Lung (tissue), 11 donors: ENCODE measurements at regions not wholly inside any gene's neighbourhood (a gene's known extent, or its start where the extent isn't known, plus 50 kb on each side); places are given as distances from the start of the nearest gene placed in this dataset.

ENCODE experiments used
- ATAC-seq: fragments of 200-7000 bp; cut with Tn5 transposase; one replicate; pipeline ENCODE4 v1.9.1; 2020; ENCODE audit warnings: moderate number of reproducible peaks; ENCODE audit not compliant: insufficient read depth, low FRiP score
- DNase-seq, 3 donors: peaks; one replicate each; pipeline ENCODE4 v3.0.0-alpha.2; 2013 to 2017
- H3K27ac ChIP-seq, 2 donors: one replicate each; pipeline ENCODE4 v1.5.1; 2013; ENCODE audit warnings: mild to moderate bottlenecking in 2 of 2, moderate library complexity in 2 of 2, control low read depth in 1 of 2, inconsistent platforms in 1 of 2, low read depth in 1 of 2, low read length in 1 of 2
- H3K27me3 ChIP-seq, 3 donors: one replicate each; pipeline ENCODE4 v1.5.1; 2013; ENCODE audit warnings: low read length in 2 of 3; ENCODE audit not compliant: control insufficient read depth in 3 of 3, insufficient read depth in 3 of 3
- H3K36me3 ChIP-seq, 4 donors: one replicate each; pipeline ENCODE4 v1.5.1; 2013; ENCODE audit warnings: low read length in 4 of 4, mild to moderate bottlenecking in 1 of 4, moderate library complexity in 1 of 4; ENCODE audit not compliant: control insufficient read depth in 4 of 4, insufficient read depth in 4 of 4
- H3K4me1 ChIP-seq, 5 donors: one replicate each; pipeline ENCODE4 v1.5.1; 2013; ENCODE audit warnings: low read length in 5 of 5, mild to moderate bottlenecking in 2 of 5, moderate library complexity in 1 of 5; ENCODE audit not compliant: control insufficient read depth in 5 of 5, insufficient read depth in 5 of 5
- H3K4me3 ChIP-seq: one replicate; pipeline ENCODE4 v1.5.1; 2013; ENCODE audit warnings: mild to moderate bottlenecking, control low read depth, moderate library complexity
- H3K9ac ChIP-seq, 2 donors: one replicate each; pipeline ENCODE4 v1.5.1; 2013; ENCODE audit warnings: low read length in 2 of 2, control low read depth in 1 of 2; ENCODE audit not compliant: insufficient read depth in 1 of 2
- H3K9me3 ChIP-seq, 4 donors: one replicate each; pipeline ENCODE4 v1.5.1; 2013; ENCODE audit warnings: low read length in 3 of 4, mild to moderate bottlenecking in 1 of 4, moderate library complexity in 1 of 4; ENCODE audit not compliant: control insufficient read depth in 4 of 4, insufficient read depth in 3 of 4
- CTCF ChIP-seq: IDR thresholded peaks from 2 replicates; pipeline ENCODE4 v1.5.1; 2012; ENCODE audit warnings: mild to moderate bottlenecking; ENCODE audit errors: control extremely low read depth, extremely low read depth
- WGBS, 2 donors: extraction: QIAGEN DNeasy Blood & Tissue Kit; methylation state at CpG; one replicate each; pipeline ENCODE4 v1.1.7; 2013; 5-methylcytosine and 5-hydroxymethylcytosine counted together
- donor health status: control.
- donor health status: control.
- donor health status: Bipolar disorder and iron deficiency.
- donor health status: healthy.
- donor health status: DM: yes; HTN: yes; CAD: no.

- no peak overlapping the region for H3K9ac ChIP-seq
- no peak for DNase-seq
- H3K27me3 ChIP-seq, result peaks cover 18 to 55% (median 37%) of the 10 kb centered on the region in 3 donors
- H3K27ac ChIP-seq, result no peak overlapping the region
- peaks cover 0 to 4% (median 0%) of the 10 kb centered on the region in 5 donors for H3K4me1 ChIP-seq
- 53 to 71% methylated on average over 8 of the region's 8 CpGs for WGBS, 2 donors
- no peak overlapping the region for H3K4me3 ChIP-seq
- no peaks in the 10 kb centered on the region for H3K36me3 ChIP-seq
- ATAC-seq, result no peak
- peaks cover 0 to 1% (median 0%) of the 10 kb centered on the region in 4 donors for H3K9me3 ChIP-seq
- no peak for TF ChIP-seq CTCF
Observed at GRCh38 chrX:2585158-2585470, 84.3 kb upstream of the DHRSX start.

GRCh38 chrX:2584251-2585157, 83.7 kb upstream of the DHRSX start:
- no peaks in the 10 kb centered on the region for H3K36me3 ChIP-seq
- no peak for TF ChIP-seq CTCF
- H3K27ac ChIP-seq, result no peak overlapping the region
- ATAC-seq (no peak), DNase-seq (no peak)
- H3K9me3 ChIP-seq, result peaks cover 0 to 1% (median 0%) of the 10 kb centered on the region in 4 donors
- no peak overlapping the region for H3K9ac ChIP-seq
- peaks cover 0 to 4% (median 0%) of the 10 kb centered on the region in 5 donors for H3K4me1 ChIP-seq
- peaks cover 18 to 60% (median 37%) of the 10 kb centered on the region in 3 donors for H3K27me3 ChIP-seq
- no peak overlapping the region for H3K4me3 ChIP-seq
- WGBS, 2 donors, result 2 to 8% methylated on average over 11 to 73 of the region's 73 CpGs

- Histone ChIP-seq H3K4me1 (peaks cover 0 to 4% (median 0%) of the 10 kb centered on the region in 5 donors), H3K27me3 (peaks cover 18 to 61% (median 37%) of the 10 kb centered on the region in 3 donors), H3K9ac (no peak overlapping the region), H3K27ac (no peak overlapping the region), H3K9me3 (peaks cover 0 to 1% (median 0%) of the 10 kb centered on the region in 4 donors), H3K4me3 (no peak overlapping the region), H3K36me3 (no peaks in the 10 kb centered on the region)
- ATAC-seq (no peak), DNase-seq (no peak)
- no peak for TF ChIP-seq CTCF
- WGBS, 2 donors, result 2 to 4% methylated on average over 44 to 74 of the region's 74 CpGs
Observed at GRCh38 chrX:2583194-2584162, 82.7 kb upstream of the DHRSX start.
